H1 (cell line): ENCODE measurements at regions not wholly inside any gene's neighbourhood (a gene's known extent, or its start where the extent isn't known, plus 50 kb on each side); places are given as distances from the start of the nearest gene placed in this dataset.

Experiments used
- CTCF ChIA-PET: fragments of 300-600 bp; sonication (Branson Sonifier 250); formaldehyde crosslinking; loops from one replicate; lab custom pipeline; 2021; ENCODE audit not compliant: partially characterized antibody; lab: Charles Lee
- POLR2A ChIA-PET: fragments of 300-600 bp; sonication (Branson Sonifier 250); formaldehyde crosslinking; loops from one replicate; lab custom pipeline; 2021; ENCODE audit warnings: inconsistent platforms; ENCODE audit not compliant: partially characterized antibody; lab: Charles Lee
- DNase-seq, 2 experiments: peaks; one replicate each; pipeline versions ENCODE4 v3.0.0 to v3.0.0-alpha.2; 2010 to 2022; ENCODE audit warnings: low spot score in 2 of 2, low read depth in 1 of 2, mixed read lengths in 1 of 2
- FAIRE-seq: peaks from 2 replicates; lab custom pipeline; 2011; peaks lifted over from hg19 to GRCh38; lab: Jason Lieb, UNC
- H2AFZ ChIP-seq: 2 replicates; pipeline ENCODE4 v1.8.1; 2012; ENCODE audit warnings: low read length, inconsistent platforms
- H2AK5ac ChIP-seq: 2 replicates; pipeline ENCODE4 v1.6.1; 2013; ENCODE audit warnings: low read depth, low read length
- H2BK120ac ChIP-seq: replicated peaks from 2 replicates; pipeline ENCODE3; 2013; ENCODE audit warnings: low read depth, low read length, inconsistent platforms
- H2BK12ac ChIP-seq: 2 replicates; pipeline ENCODE4 v1.6.1; 2013; ENCODE audit warnings: low read depth, low read length
- H2BK15ac ChIP-seq: 2 replicates; pipeline ENCODE4 v1.6.1; 2013; ENCODE audit warnings: low read length
- H2BK20ac ChIP-seq: 2 replicates; pipeline ENCODE4 v1.6.1; 2013; ENCODE audit warnings: low read length
- H2BK5ac ChIP-seq: 2 replicates; pipeline ENCODE4 v1.6.1; 2013; ENCODE audit warnings: low read depth, low read length
- H3K14ac ChIP-seq: 2 replicates; pipeline ENCODE4 v1.6.1; 2013; ENCODE audit warnings: inconsistent platforms; ENCODE audit not compliant: insufficient read length
- H3K18ac ChIP-seq: 2 replicates; pipeline ENCODE4 v1.6.1; 2013; ENCODE audit warnings: low read length; ENCODE audit errors: extremely low read depth
- H3K23ac ChIP-seq: 2 replicates; pipeline ENCODE4 v1.6.1; 2013; ENCODE audit warnings: inconsistent platforms; ENCODE audit not compliant: insufficient read length
- H3K23me2 ChIP-seq: 2 replicates; pipeline ENCODE4 v1.6.1; 2013; ENCODE audit warnings: low read depth, low read length
- H3K27ac ChIP-seq: 2 replicates; pipeline ENCODE4 v1.6.1; 2011; ENCODE audit warnings: low read depth, low read length, inconsistent platforms
- H3K27me3 ChIP-seq, 4 experiments: replicated peaks in 1 of 4; 1 replicate in 1 of 4; 2 replicates in 3 of 4; pipeline versions ENCODE4 v1.6.1 to v1.8.1; 2011 to 2013; ENCODE audit warnings: low read length in 3 of 4, mild to moderate bottlenecking in 3 of 4, inconsistent platforms in 2 of 4, mixed read lengths in 2 of 4, moderate library complexity in 1 of 4; ENCODE audit not compliant: control insufficient read depth in 3 of 4, insufficient read depth in 3 of 4; ENCODE audit errors: extremely low read depth in 1 of 4
- H3K36me3 ChIP-seq, 4 experiments: 2 replicates each; pipeline versions ENCODE4 v1.6.1 to v1.8.1; 2011 to 2013; ENCODE audit warnings: mild to moderate bottlenecking in 4 of 4, low read length in 3 of 4, moderate library complexity in 2 of 4, control low read depth in 1 of 4, inconsistent platforms in 1 of 4; ENCODE audit not compliant: insufficient read depth in 4 of 4, control insufficient read depth in 2 of 4
- H3K4ac ChIP-seq: replicated peaks from 2 replicates; pipeline ENCODE3; 2013; ENCODE audit warnings: low read length, low read depth, mixed read lengths, inconsistent platforms; ENCODE audit not compliant: insufficient read length
- H3K4me1 ChIP-seq, 4 experiments: replicated peaks in 1 of 4; 1 replicate in 1 of 4; 2 replicates in 3 of 4; pipeline versions ENCODE4 v1.6.1 to v1.8.1; 2011 to 2013; ENCODE audit warnings: low read length in 3 of 4, inconsistent platforms in 2 of 4, mixed read lengths in 1 of 4; ENCODE audit not compliant: insufficient read depth in 4 of 4, control insufficient read depth in 3 of 4
- H3K4me2 ChIP-seq, 2 experiments: 2 replicates each; pipeline versions ENCODE4 v1.6.1 to v1.8.1; 2011 to 2013; ENCODE audit warnings: low read depth in 2 of 2, low read length in 2 of 2, control low read depth in 1 of 2, inconsistent platforms in 1 of 2, mild to moderate bottlenecking in 1 of 2; ENCODE audit not compliant: insufficient read depth in 1 of 2
- H3K4me3 ChIP-seq, 4 experiments: fragments of 200-600, 300-600 bp in 1 of 4; sonication (generic), shearing (Covaris generic), sonication (Bioruptor Twin) in 1 of 4; 2 replicates each; pipeline versions ENCODE4 v1.5.1 to v1.8.1; 2011 to 2016; ENCODE audit warnings: low read length in 4 of 4, low read depth in 3 of 4, control low read depth in 2 of 4, inconsistent platforms in 2 of 4, mild to moderate bottlenecking in 2 of 4, mixed read lengths in 1 of 4, moderate library complexity in 1 of 4; ENCODE audit not compliant: insufficient read depth in 2 of 4; ENCODE audit errors: extremely low read depth in 1 of 4
- H3K56ac ChIP-seq: replicated peaks from 2 replicates; pipeline ENCODE3; 2013; ENCODE audit warnings: low read depth, mild to moderate bottlenecking, mixed read lengths, low read length, inconsistent platforms; ENCODE audit not compliant: insufficient read length
- H3K79me1 ChIP-seq: 2 replicates; pipeline ENCODE4 v1.6.1; 2013; ENCODE audit warnings: low read depth, low read length, control low read depth
- H3K79me2 ChIP-seq, 2 experiments: 2 replicates each; pipeline versions ENCODE4 v1.6.1 to v1.8.1; 2012 to 2013; ENCODE audit warnings: low read length in 2 of 2, mild to moderate bottlenecking in 2 of 2, inconsistent platforms in 1 of 2; ENCODE audit not compliant: insufficient read depth in 2 of 2, control insufficient read depth in 1 of 2
- H3K9ac ChIP-seq, 4 experiments: replicated peaks in 1 of 4; 1 replicate in 1 of 4; 2 replicates in 3 of 4; pipeline versions ENCODE4 v1.6.1 to v1.8.1; 2011 to 2013; ENCODE audit warnings: low read depth in 3 of 4, low read length in 3 of 4, control low read depth in 2 of 4, mild to moderate bottlenecking in 2 of 4, moderate library complexity in 2 of 4, inconsistent platforms in 1 of 4; ENCODE audit errors: extremely low read depth in 1 of 4
- H3K9me3 ChIP-seq, 2 experiments: 2 replicates each; pipeline versions ENCODE4 v1.6.1 to v1.8.1; 2012 to 2013; ENCODE audit warnings: mild to moderate bottlenecking in 2 of 2, moderate library complexity in 2 of 2, control low read depth in 1 of 2, inconsistent platforms in 1 of 2, low read depth in 1 of 2, low read length in 1 of 2, mixed read lengths in 1 of 2; ENCODE audit not compliant: insufficient read depth in 2 of 2
- H4K20me1 ChIP-seq, 2 experiments: replicated peaks in 1 of 2; 2 replicates each; pipeline versions ENCODE3 to v1.8.1; 2011 to 2013; ENCODE audit warnings: inconsistent platforms in 2 of 2, low read length in 2 of 2, mild to moderate bottlenecking in 1 of 2; ENCODE audit not compliant: insufficient read depth in 2 of 2, control insufficient read depth in 1 of 2
- H4K5ac ChIP-seq: 2 replicates; pipeline ENCODE4 v1.6.1; 2013; ENCODE audit warnings: low read length, low read depth, mixed read lengths, inconsistent platforms; ENCODE audit not compliant: insufficient read length
- H4K8ac ChIP-seq: 2 replicates; pipeline ENCODE4 v1.8.0; 2013; ENCODE audit warnings: mild to moderate bottlenecking, moderate library complexity, low read length, inconsistent platforms; ENCODE audit not compliant: insufficient read depth; ENCODE audit errors: extremely low read depth
- H4K91ac ChIP-seq: replicated peaks from 2 replicates; pipeline ENCODE3; 2013; ENCODE audit warnings: low read length, mixed read lengths, inconsistent platforms; ENCODE audit not compliant: insufficient read length
- CEBPB ChIP-seq: IDR thresholded peaks from 2 replicates; pipeline ENCODE4 v1.6.1; 2012; ENCODE audit warnings: low read depth, low read length
- CHD1 ChIP-seq: IDR thresholded peaks from 2 replicates; pipeline ENCODE4 v1.6.1; 2012; ENCODE audit warnings: low read depth, low read length, improper control_type of control experiment
- KDM1A ChIP-seq: fragments of 200-600, 300-600 bp; sonication (generic); IDR thresholded peaks from 2 replicates; pipeline ENCODE4 v1.7.1; 2016; ENCODE audit warnings: mild to moderate bottlenecking, low read length, borderline replicate concordance
- KDM5A ChIP-seq: fragments of 200-600 bp; IDR thresholded peaks from 2 replicates; pipeline ENCODE4 v1.7.1; 2012; ENCODE audit warnings: mild to moderate bottlenecking, low read length, inconsistent platforms, mixed read lengths
- NRF1 ChIP-seq: IDR thresholded peaks from 2 replicates; pipeline ENCODE4 v1.6.1; 2011; ENCODE audit warnings: mild to moderate bottlenecking, low read depth, low read length, improper control_type of control experiment
- PHF8 ChIP-seq: fragments of 200-600 bp; sonication (generic); conservative IDR thresholded peaks from 2 replicates; pipeline ENCODE4 v1.7.1; 2012; ENCODE audit warnings: low read depth, mild to moderate bottlenecking, inconsistent platforms, low read length, moderate library complexity
- WGBS, 2 experiments: shearing (Covaris generic) in 1 of 2; methylation state at CpG; one replicate each; pipeline versions ENCODE4 v1.1.6 to v1.1.7; 2013 to 2015; ENCODE audit warnings: low lambda C conversion rate in 2 of 2, mixed read lengths in 2 of 2, inconsistent platforms in 1 of 2, low coverage in 1 of 2, missing lambda C conversion rate in 1 of 2; ENCODE audit not compliant: insufficient replicate concordance in 2 of 2, insufficient coverage in 1 of 2, insufficient read length in 1 of 2; ENCODE audit errors: extremely low coverage in 1 of 2, missing lambda C conversion rate in 1 of 2; 5-methylcytosine and 5-hydroxymethylcytosine counted together

- Histone ChIP-seq H3K4me3 (no peak overlapping the region), H4K20me1 (no peaks in the 10 kb centered on the region), H3K56ac (no peak overlapping the region), H3K18ac (no peak overlapping the region)
- no peak for FAIRE-seq
- no peak for DNase-seq
- CTCF ChIA-PET: no interaction called here
- no peak for TF ChIP-seq NRF1
- TF ChIP-seq KDM1A: no peak
- no peak for TF ChIP-seq PHF8
- no peak for TF ChIP-seq KDM5A
- TF ChIP-seq CHD1: no peak
- TF ChIP-seq CEBPB: no peak
- TF ChIP-seq, all 59 proteins: peak for 0
- Histone ChIP-seq H3K4me2 (no peak overlapping the region), H3K9ac (no peak overlapping the region), H3K23me2 (no peaks in the 10 kb centered on the region), H2AK5ac (no peak overlapping the region), H2BK120ac (no peak overlapping the region), H3K27ac (no peak overlapping the region), H2BK12ac (no peak overlapping the region), H3K79me1 (no peaks in the 10 kb centered on the region), H3K79me2 (no peaks in the 10 kb centered on the region), H3K27me3 (no peaks in the 10 kb centered on the region), H2BK15ac (no peak overlapping the region), H2BK5ac (no peak overlapping the region), H2BK20ac (no peak overlapping the region), H3K23ac (no peak overlapping the region), H4K8ac (no peak overlapping the region), H4K91ac (no peak overlapping the region), H3K9me3 (no peaks in the 10 kb centered on the region), H2AFZ (no peak overlapping the region), H3K4me1 (peaks cover 0 to 4% (median 3%) of the 10 kb centered on the region in 4 experiments; a peak in 2 of 7 replicates), H4K5ac (no peak overlapping the region), H3K14ac (no peak overlapping the region), H3K4ac (no peak overlapping the region), H3K36me3 (no peaks in the 10 kb centered on the region)
- WGBS, 2 experiments: 94% methylated on average over 3 of the region's 3 CpGs; no CpG with 5 or more reads in 1 of the 2 experiments
- POLR2A ChIA-PET: no interaction called here
These were observed 649.2 kb downstream of the DACH1 start for GRCh38 chr13:71217827-71218226.
